ENCODE measurements at regions not wholly inside any gene's neighbourhood (a gene's known extent, or its start where the extent isn't known, plus 50 kb on each side); places are given as distances from the start of the nearest gene placed in this dataset.

DNA sequence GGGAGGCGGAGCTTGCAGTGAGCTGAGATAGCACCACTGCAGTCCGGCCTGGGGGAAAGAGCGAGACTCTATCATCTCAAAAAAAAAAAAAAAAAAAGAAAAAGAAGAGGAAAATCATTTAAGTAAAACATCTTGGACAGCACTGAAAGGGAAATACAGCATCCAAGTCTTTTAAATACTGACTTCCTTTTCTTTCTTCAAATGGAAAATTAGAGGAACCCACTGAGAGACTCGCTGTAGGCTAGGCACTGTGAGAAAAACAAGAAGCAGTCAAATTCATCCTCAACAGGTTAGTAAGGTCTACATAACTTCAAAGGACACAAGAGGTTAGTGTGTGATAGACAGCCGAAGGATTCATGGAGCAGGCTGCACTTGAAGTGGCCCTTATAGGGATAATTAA, 243.7 kb downstream of the BLID start:
- TF ChIP-seq CTCF (IDR thresholded peaks at IDR 0.05) (no peak), POLR2AphosphoS5 (IDR thresholded peaks at IDR 0.05; ENCODE audit: low read depth, low read length) (no peak), GATA2 (CRISPR knock-in tag; IDR thresholded peaks at IDR 0.05) (no peak), EZH2phosphoT487 (IDR thresholded peaks at IDR 0.05; ENCODE audit: borderline replicate concordance, low read depth) (no peak), YY1 (IDR thresholded peaks at IDR 0.05; ENCODE audit: low read depth) (no peak), REST (IDR thresholded peaks at IDR 0.05; ENCODE audit: low read depth, low read length) (no peak)
